ENCODE measurements at regions not wholly inside any gene's neighbourhood (a gene's known extent, or its start where the extent isn't known, plus 50 kb on each side); places are given as distances from the start of the nearest gene placed in this dataset.

DNA sequence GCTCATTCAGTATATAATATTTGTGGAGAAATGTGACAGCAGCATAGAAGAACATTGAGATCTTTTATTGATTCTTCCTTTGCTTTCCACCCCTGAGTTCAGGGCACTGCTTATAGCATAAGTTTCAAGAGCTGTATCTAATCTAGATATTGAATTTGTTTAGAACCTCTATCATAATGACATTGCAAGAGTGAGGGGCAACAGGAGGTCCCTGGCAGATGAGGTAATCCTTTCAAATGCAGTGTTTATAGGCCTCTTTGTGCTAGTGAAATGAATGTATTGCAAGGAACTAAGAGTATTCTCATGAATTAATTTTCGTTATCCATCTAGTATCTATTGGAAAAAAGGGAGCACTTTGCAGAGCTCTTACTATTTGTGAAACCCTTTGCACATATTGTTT lies 167.2 kb upstream of the FERD3L start:
- no peaks in the 10 kb centered on the region for H3K36me3 ChIP-seq
- intact Hi-C loops (cut with DNase I): no loop called here
- H3K4me1 ChIP-seq: no peaks in the 10 kb centered on the region
- no peak for DNase-seq (ENCODE audit: low spot score in 2 of 2)
- H3K27me3 ChIP-seq: no peaks in the 10 kb centered on the region
- TF ChIP-seq, protein P1, sequence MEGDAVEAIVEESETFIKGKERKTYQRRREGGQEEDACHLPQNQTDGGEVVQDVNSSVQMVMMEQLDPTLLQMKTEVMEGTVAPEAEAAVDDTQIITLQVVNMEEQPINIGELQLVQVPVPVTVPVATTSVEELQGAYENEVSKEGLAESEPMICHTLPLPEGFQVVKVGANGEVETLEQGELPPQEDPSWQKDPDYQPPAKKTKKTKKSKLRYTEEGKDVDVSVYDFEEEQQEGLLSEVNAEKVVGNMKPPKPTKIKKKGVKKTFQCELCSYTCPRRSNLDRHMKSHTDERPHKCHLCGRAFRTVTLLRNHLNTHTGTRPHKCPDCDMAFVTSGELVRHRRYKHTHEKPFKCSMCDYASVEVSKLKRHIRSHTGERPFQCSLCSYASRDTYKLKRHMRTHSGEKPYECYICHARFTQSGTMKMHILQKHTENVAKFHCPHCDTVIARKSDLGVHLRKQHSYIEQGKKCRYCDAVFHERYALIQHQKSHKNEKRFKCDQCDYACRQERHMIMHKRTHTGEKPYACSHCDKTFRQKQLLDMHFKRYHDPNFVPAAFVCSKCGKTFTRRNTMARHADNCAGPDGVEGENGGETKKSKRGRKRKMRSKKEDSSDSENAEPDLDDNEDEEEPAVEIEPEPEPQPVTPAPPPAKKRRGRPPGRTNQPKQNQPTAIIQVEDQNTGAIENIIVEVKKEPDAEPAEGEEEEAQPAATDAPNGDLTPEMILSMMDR (IDR thresholded peaks at IDR 0.05): no peak
- no peak overlapping the region for H3K4me3 ChIP-seq
- no peak overlapping the region for H3K27ac ChIP-seq
- H3K9me3 ChIP-seq: no peaks in the 10 kb centered on the region

DNA sequence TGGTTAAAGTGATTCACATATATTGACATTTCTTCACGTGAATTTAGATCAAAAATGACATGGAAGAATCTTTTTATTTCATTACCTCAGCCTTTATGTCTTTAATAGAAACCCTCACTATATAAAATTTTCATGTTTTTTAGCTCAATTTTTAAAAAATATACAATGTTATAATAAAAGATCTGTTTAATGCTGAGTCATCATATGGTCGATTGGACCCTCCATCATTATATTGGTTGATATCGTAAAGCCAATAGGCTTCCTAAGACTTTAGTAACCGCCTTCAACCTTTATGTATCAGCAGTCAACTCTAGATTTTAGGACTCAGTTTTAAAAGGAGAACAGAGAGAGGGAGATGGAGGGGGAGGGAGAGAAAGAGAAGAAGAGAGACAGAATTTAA lies 162.3 kb upstream of the FERD3L start:
- TF ChIP-seq, protein P1 (IDR thresholded peaks at IDR 0.05): no peak
- H3K4me3 ChIP-seq: no peak overlapping the region
- no peak for DNase-seq (ENCODE audit: low spot score in 2 of 2)
- H3K36me3 ChIP-seq: no peaks in the 10 kb centered on the region
- no peak overlapping the region for H3K27ac ChIP-seq
- no peaks in the 10 kb centered on the region for H3K9me3 ChIP-seq
- H3K4me1 ChIP-seq: no peaks in the 10 kb centered on the region
- intact Hi-C loops (cut with DNase I): no loop called here
- H3K27me3 ChIP-seq: no peaks in the 10 kb centered on the region

DNA sequence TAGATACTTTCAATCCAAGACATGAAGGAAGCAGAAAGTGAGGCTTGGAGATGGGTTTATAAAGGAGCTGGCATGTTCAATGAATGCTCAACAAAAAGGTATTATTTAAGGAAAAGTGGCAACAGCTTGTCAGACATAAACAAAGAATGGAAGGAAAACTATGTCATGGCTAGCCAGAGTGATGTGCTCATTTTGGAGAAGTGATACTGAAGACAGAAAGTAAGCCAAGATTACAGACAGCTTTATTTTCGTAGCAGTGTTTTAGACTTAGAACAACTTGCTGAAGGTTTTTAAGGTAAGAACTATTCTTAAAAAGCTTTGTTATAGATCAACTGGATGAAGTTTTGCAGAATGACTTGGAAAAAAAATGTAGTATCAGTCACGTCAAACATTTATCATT lies 160.5 kb upstream of the FERD3L start:
- Histone ChIP-seq H3K36me3 (no peaks in the 10 kb centered on the region), H3K27ac (no peak overlapping the region), H3K27me3 (no peaks in the 10 kb centered on the region), H3K4me3 (no peak overlapping the region), H3K9me3 (no peaks in the 10 kb centered on the region), H3K4me1 (no peaks in the 10 kb centered on the region)
- intact Hi-C loops (cut with DNase I): no loop called here
- DNase-seq (ENCODE audit: low spot score in 2 of 2): no peak
- TF ChIP-seq, protein P1 (IDR thresholded peaks at IDR 0.05): no peak

DNA sequence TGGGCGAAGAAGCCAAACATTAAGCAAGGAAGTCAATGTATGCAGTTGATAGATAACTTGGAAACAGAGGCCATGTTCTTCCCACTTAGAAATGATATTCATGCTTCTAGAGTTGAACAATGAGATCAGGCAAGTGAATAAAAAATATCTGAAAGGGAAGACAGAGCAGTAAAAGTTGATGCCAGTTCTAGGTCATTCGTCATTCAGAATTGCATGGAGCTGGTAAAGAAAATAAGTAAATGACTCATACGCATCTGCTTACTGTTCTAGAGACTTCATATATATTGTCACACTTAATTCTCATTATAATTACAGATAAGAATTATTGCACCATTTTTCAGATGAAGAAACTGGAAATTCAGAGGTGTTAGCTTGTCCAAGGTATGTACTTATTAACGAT lies 158.9 kb upstream of the FERD3L start:
- Histone ChIP-seq H3K9me3 (no peaks in the 10 kb centered on the region), H3K27me3 (no peaks in the 10 kb centered on the region), H3K27ac (no peak overlapping the region), H3K4me1 (no peaks in the 10 kb centered on the region), H3K36me3 (no peaks in the 10 kb centered on the region), H3K4me3 (no peak overlapping the region)
- TF ChIP-seq, protein P1 (IDR thresholded peaks at IDR 0.05): no peak
- no peak for DNase-seq (ENCODE audit: low spot score in 2 of 2)
- intact Hi-C loops (cut with DNase I): no loop called here

DNA sequence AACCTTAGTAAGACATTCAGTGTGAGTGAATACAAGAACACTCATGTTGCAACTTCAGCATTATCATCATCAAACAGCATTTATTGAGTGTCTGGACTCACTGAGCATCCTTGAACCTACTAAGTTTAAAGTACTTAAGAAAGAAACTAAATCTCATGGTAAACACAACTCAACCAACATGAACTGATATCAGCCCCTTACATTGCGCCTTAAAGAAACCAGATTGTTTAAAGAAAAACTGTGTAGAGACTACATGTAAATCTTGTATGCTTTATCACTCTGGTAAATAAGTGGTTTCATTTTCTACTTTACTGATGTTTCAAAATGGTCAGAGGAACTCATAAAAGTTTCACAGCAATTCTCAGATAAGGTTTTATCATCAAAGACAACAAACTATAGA lies 157.5 kb upstream of the FERD3L start:
- intact Hi-C loops (cut with DNase I): no loop called here
- H3K27me3 ChIP-seq: no peaks in the 10 kb centered on the region
- H3K27ac ChIP-seq: no peak overlapping the region
- no peak overlapping the region for H3K4me3 ChIP-seq
- DNase-seq (ENCODE audit: low spot score in 2 of 2): no peak
- no peaks in the 10 kb centered on the region for H3K4me1 ChIP-seq
- TF ChIP-seq, protein P1 (IDR thresholded peaks at IDR 0.05): no peak
- H3K36me3 ChIP-seq: no peaks in the 10 kb centered on the region
- no peaks in the 10 kb centered on the region for H3K9me3 ChIP-seq

DNA sequence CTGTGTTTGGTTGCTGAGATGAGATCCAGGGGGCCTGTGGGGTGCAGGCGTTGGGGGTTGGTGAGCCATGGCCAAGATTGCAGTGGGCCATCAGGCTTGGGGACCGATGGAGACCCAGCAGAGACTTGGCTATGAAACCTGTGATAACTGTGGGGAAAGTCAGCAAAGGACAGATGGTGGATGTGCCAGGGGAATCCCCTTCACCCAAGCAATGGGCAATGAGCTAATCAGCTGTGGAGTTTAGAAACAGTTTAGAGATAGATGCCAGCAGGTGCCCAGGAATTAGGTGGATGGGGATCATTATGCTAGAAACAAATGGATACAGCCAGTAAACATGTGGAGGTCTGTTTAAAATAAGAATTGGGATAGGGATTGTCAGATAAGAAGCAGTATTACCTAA lies 151.4 kb upstream of the FERD3L start:
- H3K9me3 ChIP-seq: no peaks in the 10 kb centered on the region
- no peak overlapping the region for H3K27ac ChIP-seq
- H3K4me1 ChIP-seq: peaks cover 0 to 4% of the 10 kb centered on the region in 2 donors
- no peak for DNase-seq (ENCODE audit: low spot score in 2 of 2)
- intact Hi-C loops (cut with DNase I): no loop called here
- TF ChIP-seq, protein P1 (IDR thresholded peaks at IDR 0.05): no peak
- no peaks in the 10 kb centered on the region for H3K36me3 ChIP-seq
- H3K27me3 ChIP-seq: no peaks in the 10 kb centered on the region
- no peak overlapping the region for H3K4me3 ChIP-seq
